ENCODE measurements at regions not wholly inside any gene's neighbourhood (a gene's known extent, or its start where the extent isn't known, plus 50 kb on each side); places are given as distances from the start of the nearest gene placed in this dataset.

GRCh38 chr1:213681788-213682340, 305.9 kb upstream of the PROX1 start:
- TF ChIP-seq CTCF (IDR thresholded peaks at IDR 0.05) (no peak), POLR2A (IDR thresholded peaks at IDR 0.05) (no peak), EP300 (IDR thresholded peaks at IDR 0.05) (no peak)
